GM19395 (cell line): ENCODE measurements at regions not wholly inside any gene's neighbourhood (a gene's known extent, or its start where the extent isn't known, plus 50 kb on each side); places are given as distances from the start of the nearest gene placed in this dataset.

ENCODE experiments used
- ATAC-seq: cut with Tn5 transposase; IDR thresholded peaks from one replicate; pipeline ENCODE4 v1.9.1; 2021; ENCODE audit warnings: mild to moderate bottlenecking, moderate library complexity; ENCODE audit not compliant: unreplicated experiment

GRCh38 chr13:90401150-90401549 lies 946.3 kb upstream of the MIR17HG start:
- ATAC-seq = no peak

GRCh38 chr13:90402102-90402501 lies 945.4 kb upstream of the MIR17HG start:
- ATAC-seq = no peak

- no peak for ATAC-seq
Measured at GRCh38 chr13:90402613-90403012, 944.9 kb upstream of the MIR17HG start.

- no peak for ATAC-seq
Measured at GRCh38 chr13:90403330-90404082, 944.0 kb upstream of the MIR17HG start.

GRCh38 chr13:90405301-90405700 lies 942.2 kb upstream of the MIR17HG start:
- no peak for ATAC-seq

GRCh38 chr13:90412980-90413379 lies 934.5 kb upstream of the MIR17HG start:
- no peak for ATAC-seq

- no peak for ATAC-seq
Measured at GRCh38 chr13:90413548-90413947, 933.9 kb upstream of the MIR17HG start.

- ATAC-seq = no peak
Measured at GRCh38 chr13:90414691-90415596, 932.5 kb upstream of the MIR17HG start.

- no peak for ATAC-seq
Measured at GRCh38 chr13:90415902-90416301, 931.6 kb upstream of the MIR17HG start.

GRCh38 chr13:90416519-90416918 lies 931.0 kb upstream of the MIR17HG start:
- no peak for ATAC-seq

GRCh38 chr13:90416938-90417337 lies 930.5 kb upstream of the MIR17HG start:
- ATAC-seq = no peak

GRCh38 chr13:90420683-90421082 lies 926.8 kb upstream of the MIR17HG start:
- ATAC-seq = no peak

GRCh38 chr13:90427322-90428272 lies 919.9 kb upstream of the MIR17HG start:
- ATAC-seq = no peak

GRCh38 chr13:90428522-90429210 lies 918.8 kb upstream of the MIR17HG start:
- ATAC-seq = no peak

- no peak for ATAC-seq
Measured at GRCh38 chr13:90430127-90430526, 917.4 kb upstream of the MIR17HG start.

GRCh38 chr13:90436697-90437096 lies 910.8 kb upstream of the MIR17HG start:
- no peak for ATAC-seq

GRCh38 chr13:90438576-90438975 lies 908.9 kb upstream of the MIR17HG start:
- no peak for ATAC-seq

GRCh38 chr13:90443268-90443667 lies 904.2 kb upstream of the MIR17HG start:
- no peak for ATAC-seq

GRCh38 chr13:90444232-90444631 lies 903.3 kb upstream of the MIR17HG start:
- no peak for ATAC-seq

- ATAC-seq = no peak
Measured at GRCh38 chr13:90445179-90445578, 902.3 kb upstream of the MIR17HG start.
